ENCODE measurements at regions not wholly inside any gene's neighbourhood (a gene's known extent, or its start where the extent isn't known, plus 50 kb on each side); places are given as distances from the start of the nearest gene placed in this dataset.

DNA sequence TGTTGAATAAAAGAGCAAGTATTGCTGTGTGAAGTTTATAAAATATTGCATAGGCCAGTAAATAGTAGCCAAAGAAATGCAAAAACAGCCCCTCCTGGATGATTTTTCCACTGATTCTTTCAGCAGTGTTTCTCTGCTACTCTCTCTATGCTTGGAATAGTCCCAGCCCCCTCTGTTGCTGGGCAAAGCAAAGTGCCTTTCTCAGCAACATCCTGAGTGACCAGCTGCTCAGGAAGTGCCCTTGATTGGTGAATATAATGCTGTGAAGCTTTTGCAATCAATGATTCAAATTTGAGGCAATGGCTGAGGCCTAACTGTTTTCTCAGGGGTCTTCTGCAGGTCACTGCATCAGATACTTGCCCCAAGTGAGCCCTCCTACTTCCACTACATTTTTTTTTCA, 656.7 kb downstream of the ZNF674 start:
- H3K4me3 Mint-ChIP-seq: no peak overlapping the region
- H3K4me1 Mint-ChIP-seq: no peaks in the 10 kb centered on the region
- no peak overlapping the region for H3K27ac Mint-ChIP-seq
- DNase-seq (no peak), ATAC-seq (replicated peaks) (no peak)
- H3K36me3 Mint-ChIP-seq: no peaks in the 10 kb centered on the region
- H3K27me3 Mint-ChIP-seq: peaks cover 0 to 4% of the 10 kb centered on the region in 2 donors
- H3K9me3 Mint-ChIP-seq: no peaks in the 10 kb centered on the region

DNA sequence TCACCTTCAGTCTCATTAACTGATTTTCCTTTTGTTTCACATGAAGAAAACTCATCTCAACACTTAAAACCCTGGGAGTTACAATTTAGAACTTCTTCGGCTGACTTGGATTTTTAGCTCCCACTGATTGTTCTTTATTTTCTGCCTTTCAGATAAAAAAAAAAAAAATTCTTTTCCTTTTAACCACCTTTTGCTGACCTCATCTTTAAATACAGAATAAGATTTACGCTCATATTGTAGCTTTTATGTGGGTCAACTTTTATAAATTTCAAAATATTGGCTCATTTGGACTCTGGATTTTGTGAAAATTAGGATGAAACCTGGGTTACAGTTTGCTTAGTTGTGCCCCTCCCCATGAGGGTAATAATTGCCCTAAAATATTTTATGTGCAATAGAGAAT, 659.3 kb downstream of the ZNF674 start:
- H3K27ac Mint-ChIP-seq: no peak overlapping the region
- peaks cover 0 to 8% of the 10 kb centered on the region in 2 donors for H3K27me3 Mint-ChIP-seq
- no peaks in the 10 kb centered on the region for H3K36me3 Mint-ChIP-seq
- H3K4me3 Mint-ChIP-seq: no peak overlapping the region
- H3K9me3 Mint-ChIP-seq: no peaks in the 10 kb centered on the region
- DNase-seq (no peak), ATAC-seq (replicated peaks) (no peak)
- no peaks in the 10 kb centered on the region for H3K4me1 Mint-ChIP-seq

DNA sequence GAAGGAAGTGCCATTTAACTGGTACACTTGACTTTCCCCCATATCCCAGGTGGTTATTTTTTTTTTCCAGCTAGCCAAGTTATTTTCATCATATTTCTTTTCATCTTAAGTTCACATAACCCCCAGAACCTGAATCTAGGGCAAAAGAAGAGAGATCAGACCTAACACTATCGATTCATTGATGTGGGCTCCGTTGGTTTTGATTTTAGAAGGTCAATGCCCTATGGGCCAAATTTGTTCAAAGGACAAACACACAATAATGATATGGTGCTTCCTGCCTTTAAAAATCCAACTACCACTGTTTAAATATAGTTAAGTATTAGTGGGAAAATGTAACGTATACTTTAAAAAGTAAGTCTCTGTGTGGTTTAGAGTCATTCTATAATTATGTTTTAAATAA, 665.7 kb downstream of the ZNF674 start:
- no peaks in the 10 kb centered on the region for H3K9me3 Mint-ChIP-seq
- DNase-seq (no peak), ATAC-seq (replicated peaks) (no peak)
- H3K4me1 Mint-ChIP-seq: no peaks in the 10 kb centered on the region
- no peaks in the 10 kb centered on the region for H3K36me3 Mint-ChIP-seq
- peaks cover 0 to 16% of the 10 kb centered on the region in 2 donors for H3K27me3 Mint-ChIP-seq
- no peak overlapping the region for H3K4me3 Mint-ChIP-seq
- H3K27ac Mint-ChIP-seq: no peak overlapping the region

DNA sequence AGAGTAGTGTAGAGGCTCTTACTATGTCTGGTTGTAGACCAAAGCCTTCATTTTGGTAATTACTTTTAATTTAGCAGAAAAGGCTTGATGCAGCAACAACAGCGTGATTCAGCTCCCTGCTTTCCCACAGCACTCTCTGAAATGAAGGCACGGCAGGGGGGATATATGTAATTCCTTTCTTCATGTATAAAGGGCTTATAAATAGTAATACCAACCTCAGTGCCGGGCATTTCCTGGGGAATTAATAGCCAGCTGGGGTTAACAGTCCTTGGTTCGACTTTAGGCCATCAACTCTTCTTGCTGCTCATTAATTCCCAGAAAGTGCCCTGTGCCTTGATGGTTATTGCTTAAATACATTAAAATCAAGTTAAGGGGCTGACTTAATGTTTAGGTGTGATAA, 669.0 kb downstream of the ZNF674 start:
- Mint-ChIP-seq H3K27me3 (peaks cover 0 to 12% of the 10 kb centered on the region in 2 donors), H3K27ac (no peak overlapping the region), H3K9me3 (no peaks in the 10 kb centered on the region), H3K4me1 (no peaks in the 10 kb centered on the region), H3K4me3 (no peak overlapping the region), H3K36me3 (no peaks in the 10 kb centered on the region)
- no peak for DNase-seq
- no peak for ATAC-seq (replicated peaks)

DNA sequence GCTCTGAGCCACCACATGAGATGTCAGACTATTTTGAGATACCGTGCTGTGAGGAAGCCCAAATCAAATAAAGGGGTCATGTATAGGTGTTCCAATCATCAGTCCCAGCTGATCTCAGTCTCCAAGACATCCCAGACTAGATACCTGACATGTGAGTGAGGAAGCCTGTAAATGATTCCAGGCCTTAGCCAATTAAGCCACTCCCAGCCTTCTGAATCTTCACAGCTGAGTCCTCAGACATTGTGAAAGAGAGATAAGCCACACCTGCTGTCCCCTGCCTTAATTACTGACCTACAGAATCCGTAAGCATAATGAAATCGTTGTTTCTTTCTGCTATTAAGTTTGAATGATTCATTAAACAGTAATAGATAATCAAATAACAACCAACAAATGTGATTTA, 671.4 kb downstream of the ZNF674 start:
- H3K4me3 Mint-ChIP-seq: no peak overlapping the region
- no peak for ATAC-seq (replicated peaks)

DNA sequence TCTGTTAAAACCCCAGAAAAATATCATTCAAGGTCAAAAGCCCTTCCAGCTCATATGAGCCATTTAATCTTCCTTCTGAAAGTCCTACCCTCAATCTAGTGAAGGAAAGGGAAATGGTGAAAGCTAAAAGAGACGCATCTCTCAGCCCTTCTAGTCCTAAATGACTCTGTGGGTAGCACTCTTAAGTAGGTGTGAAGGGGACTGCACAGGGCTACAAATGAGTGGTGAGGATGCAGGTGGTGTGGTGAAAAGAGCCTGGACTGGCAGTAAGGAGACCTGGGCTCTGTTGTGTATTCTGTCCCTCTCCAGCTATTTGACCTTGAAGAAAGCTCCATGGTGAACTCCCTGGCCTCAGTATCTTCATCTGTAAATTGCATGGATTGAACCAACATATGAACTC, 671.8 kb upstream of the DIPK2B start:
- Mint-ChIP-seq H3K4me3 (no peak overlapping the region), H3K36me3 (no peaks in the 10 kb centered on the region), H3K9me3 (no peaks in the 10 kb centered on the region), H3K4me1 (peaks cover 2 to 4% of the 10 kb centered on the region in 2 donors), H3K27me3 (peaks cover 0 to 12% of the 10 kb centered on the region in 2 donors), H3K27ac (no peak overlapping the region)
- ATAC-seq (replicated peaks): peak in 1 of 2 donors; percentile 20
- no peak for DNase-seq

More for the DNA sequence above, 671.4 kb downstream of the ZNF674 start:
- Mint-ChIP-seq H3K27ac (no peak overlapping the region), H3K36me3 (no peaks in the 10 kb centered on the region), H3K27me3 (peaks cover 0 to 12% of the 10 kb centered on the region in 2 donors), H3K4me1 (peaks cover 0 to 4% of the 10 kb centered on the region in 2 donors), H3K9me3 (no peaks in the 10 kb centered on the region)
- DNase-seq: no peak

DNA sequence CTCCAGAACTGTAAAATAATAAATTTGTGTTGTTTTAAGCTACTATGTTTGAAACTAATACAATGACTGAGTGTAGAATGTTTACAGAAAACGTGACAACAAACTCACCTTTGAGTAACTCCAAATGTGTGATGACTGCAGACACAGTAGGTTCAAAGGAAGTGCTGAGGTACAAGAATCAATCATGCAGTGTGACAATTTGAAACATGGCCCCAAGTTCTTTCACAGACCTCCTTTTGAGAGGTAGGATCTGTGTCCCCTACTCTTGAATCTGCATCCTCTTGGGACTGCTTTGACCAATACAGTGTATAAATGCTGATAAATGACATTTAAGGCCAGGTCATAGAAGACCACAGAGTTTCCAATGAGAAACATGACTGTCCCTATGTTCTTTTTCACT, 667.7 kb upstream of the DIPK2B start:
- Mint-ChIP-seq H3K36me3 (no peaks in the 10 kb centered on the region), H3K4me1 (peaks cover 2 to 4% of the 10 kb centered on the region in 2 donors), H3K27me3 (peaks cover 0 to 6% of the 10 kb centered on the region in 2 donors), H3K9me3 (no peaks in the 10 kb centered on the region), H3K4me3 (no peak overlapping the region), H3K27ac (no peak overlapping the region)
- ATAC-seq (replicated peaks) (peak; percentile 94), DNase-seq (no peak)

DNA sequence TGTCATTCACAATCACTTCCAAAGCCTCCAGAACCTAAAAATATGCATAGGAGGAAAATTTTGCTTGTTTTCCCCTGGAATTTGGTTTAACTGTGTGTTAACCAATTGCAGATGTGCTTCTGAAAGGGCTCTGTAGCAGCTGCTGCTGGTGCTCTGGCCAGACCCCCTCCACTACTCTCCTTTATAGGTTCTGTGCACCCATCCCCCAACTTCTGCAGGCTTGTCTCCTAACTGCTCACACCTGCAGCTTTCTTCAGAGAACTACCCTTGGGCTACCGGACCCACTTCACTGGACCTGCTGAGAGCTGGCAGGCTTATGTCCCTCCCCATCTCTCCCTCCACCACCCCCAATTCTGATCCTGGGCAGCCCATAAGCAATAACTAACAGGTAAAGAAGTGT, 662.1 kb upstream of the DIPK2B start:
- ATAC-seq (replicated peaks): no peak
- no peak for DNase-seq
- Mint-ChIP-seq H3K4me3 (no peak overlapping the region), H3K4me1 (peaks cover 0 to under 1% of the 10 kb centered on the region in 2 donors), H3K36me3 (no peaks in the 10 kb centered on the region), H3K27me3 (peaks cover 0 to 20% of the 10 kb centered on the region in 2 donors), H3K9me3 (no peaks in the 10 kb centered on the region), H3K27ac (no peak overlapping the region)

DNA sequence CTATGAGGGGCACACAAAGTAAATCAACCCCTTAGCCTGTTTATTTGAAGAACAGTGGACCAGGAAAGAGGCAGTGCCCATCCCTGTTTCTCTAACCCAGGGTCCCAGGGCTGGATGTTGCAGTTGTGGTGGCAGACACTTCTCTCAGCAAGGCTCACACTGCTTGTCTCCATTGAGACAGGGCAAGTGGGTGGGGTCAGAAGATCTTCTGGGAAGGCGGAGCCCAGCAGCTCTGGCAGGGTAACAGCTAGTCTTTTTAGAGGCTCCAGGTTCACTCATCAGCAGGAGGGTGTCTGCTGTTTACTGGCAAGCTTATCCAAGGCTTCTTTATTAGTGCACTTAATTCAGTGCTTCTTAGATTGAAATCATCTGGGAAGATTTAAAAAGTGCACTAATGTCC, 659.8 kb upstream of the DIPK2B start:
- ATAC-seq (replicated peaks) (no peak), DNase-seq (no peak)
- Mint-ChIP-seq H3K27me3 (peaks cover 0 to 15% of the 10 kb centered on the region in 2 donors), H3K4me1 (no peaks in the 10 kb centered on the region), H3K9me3 (no peaks in the 10 kb centered on the region), H3K4me3 (no peak overlapping the region), H3K36me3 (no peaks in the 10 kb centered on the region), H3K27ac (no peak overlapping the region)

DNA sequence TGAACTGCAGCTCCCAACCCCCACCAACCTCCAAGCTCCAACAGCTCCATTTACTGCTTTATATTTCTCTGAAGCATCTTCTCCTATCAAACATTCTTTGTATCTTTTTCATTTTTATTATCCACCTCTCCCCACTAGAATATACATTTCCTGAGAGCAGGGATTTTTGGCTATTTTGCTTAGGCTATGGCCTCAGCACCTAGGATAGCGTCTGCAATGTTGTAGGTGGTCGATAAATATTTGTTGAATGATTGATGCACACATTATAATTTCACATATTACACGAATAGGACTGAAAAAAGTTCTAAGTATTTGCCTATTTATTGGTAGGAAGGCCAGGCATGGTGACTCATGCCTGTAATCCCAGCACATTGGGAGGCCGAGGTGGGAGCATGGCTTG, 658.7 kb upstream of the DIPK2B start:
- Mint-ChIP-seq H3K27ac (no peak overlapping the region), H3K36me3 (no peaks in the 10 kb centered on the region), H3K9me3 (no peaks in the 10 kb centered on the region), H3K27me3 (peaks cover 6 to 22% of the 10 kb centered on the region in 2 donors), H3K4me3 (no peak overlapping the region), H3K4me1 (peaks cover 0 to 4% of the 10 kb centered on the region in 2 donors)
- no peak for ATAC-seq (replicated peaks)
- no peak for DNase-seq

DNA sequence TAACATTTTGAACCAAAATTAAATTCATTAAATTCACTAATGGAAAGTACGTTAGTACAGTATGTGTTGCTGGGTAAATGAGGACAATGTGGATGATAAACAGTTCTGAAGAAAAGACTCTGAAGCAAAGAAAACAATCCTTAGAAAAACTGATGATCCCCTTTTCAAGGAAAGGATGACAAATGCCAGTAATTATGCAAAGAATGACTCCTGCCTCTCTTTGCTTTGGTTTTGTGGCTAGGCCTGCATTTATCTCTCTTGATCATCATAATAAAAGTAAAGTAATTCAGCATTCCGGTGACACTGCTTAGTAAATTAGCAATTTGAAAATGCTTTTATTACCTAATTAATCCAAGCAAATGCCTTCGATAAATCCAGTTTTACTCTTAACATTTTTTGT, 652.2 kb upstream of the DIPK2B start:
- Mint-ChIP-seq H3K4me3 (no peak overlapping the region), H3K4me1 (peaks cover 7 to 20% of the 10 kb centered on the region in 2 donors), H3K36me3 (peaks cover 0 to 3% of the 10 kb centered on the region in 2 donors), H3K27me3 (peaks cover 18 to 20% of the 10 kb centered on the region in 2 donors), H3K9me3 (no peaks in the 10 kb centered on the region), H3K27ac (no peak overlapping the region)
- DNase-seq: no peak
- no peak for ATAC-seq (replicated peaks)

DNA sequence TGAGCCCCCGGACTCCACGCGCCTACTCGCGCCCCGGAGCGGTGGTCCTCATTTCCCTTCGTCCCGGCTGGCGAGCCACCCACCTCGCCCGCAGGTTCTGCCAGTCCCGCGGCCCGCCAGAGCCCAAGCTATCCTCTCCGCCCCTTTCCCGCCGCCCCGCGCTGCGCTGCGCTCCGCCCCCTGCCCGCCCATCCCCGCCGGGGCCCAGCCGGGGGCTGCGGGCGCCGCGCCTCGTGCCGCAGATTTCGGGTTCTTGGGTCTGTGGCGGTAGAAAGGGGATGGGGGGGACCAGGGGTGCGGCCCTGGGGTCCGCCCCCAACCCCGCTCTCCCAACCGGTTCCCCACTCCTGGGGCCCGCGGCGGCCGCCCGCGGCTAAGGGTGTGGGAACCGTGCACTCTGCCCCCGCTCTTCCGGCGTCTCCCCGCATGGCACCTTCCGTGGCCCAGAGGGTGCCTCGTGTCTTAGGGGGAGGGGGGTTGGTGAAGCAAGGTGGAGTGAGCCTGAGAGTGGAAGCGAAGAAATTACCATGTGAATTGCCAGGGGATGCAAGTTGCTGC, 650.8 kb upstream of the DIPK2B start:
- H3K4me3 Mint-ChIP-seq: peak overlapping the region; percentile 88 to 89
- peaks cover 0 to 3% of the 10 kb centered on the region in 2 donors for H3K36me3 Mint-ChIP-seq
- H3K9me3 Mint-ChIP-seq: no peaks in the 10 kb centered on the region
- H3K27me3 Mint-ChIP-seq: peaks cover 18 to 20% of the 10 kb centered on the region in 2 donors
- H3K4me1 Mint-ChIP-seq: peaks cover 7 to 20% of the 10 kb centered on the region in 2 donors
- no peak overlapping the region for H3K27ac Mint-ChIP-seq
- ATAC-seq (replicated peaks) (peak; percentile 57 to 64), DNase-seq (no peak)

DNA sequence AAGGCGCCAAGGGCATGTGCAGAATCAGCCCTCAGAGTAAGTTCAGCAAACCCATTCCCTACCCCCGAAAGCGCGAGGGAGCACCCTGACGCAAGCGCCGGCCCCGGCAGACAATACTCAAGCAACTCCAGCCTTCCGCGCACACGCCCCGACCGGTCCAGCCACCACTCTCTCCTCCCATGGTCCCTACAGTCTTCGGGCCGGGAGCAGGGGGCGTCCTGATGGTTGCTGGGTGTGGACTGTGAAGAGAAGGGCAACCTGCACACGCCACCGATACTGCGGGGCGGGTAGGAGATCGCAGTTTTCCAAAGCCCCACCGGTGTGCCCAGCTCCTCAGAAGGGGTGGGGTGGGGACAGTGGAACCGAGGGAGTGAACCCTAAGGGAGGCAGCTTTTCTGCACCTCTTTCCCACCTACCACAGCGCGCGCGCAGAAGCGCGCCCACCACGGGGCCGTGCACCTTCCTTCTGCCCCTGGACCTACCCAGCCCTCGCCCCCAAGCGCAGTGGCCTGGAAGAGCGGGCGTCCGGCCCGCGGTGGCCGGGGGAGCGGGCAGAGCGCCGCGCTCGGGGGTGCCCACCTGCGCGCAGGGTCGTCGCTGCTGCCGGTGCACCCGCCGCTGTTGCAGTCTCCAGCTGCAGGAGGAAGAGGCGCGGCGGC, 650.2 kb upstream of the DIPK2B start:
- DNase-seq (no peak), ATAC-seq (replicated peaks) (peak; percentile 53 to 57)
- Mint-ChIP-seq H3K4me1 (peaks cover 7 to 20% of the 10 kb centered on the region in 2 donors), H3K9me3 (no peaks in the 10 kb centered on the region), H3K36me3 (peaks cover 0 to 3% of the 10 kb centered on the region in 2 donors), H3K4me3 (peak overlapping the region; percentile 88 to 89), H3K27me3 (peaks cover 18 to 20% of the 10 kb centered on the region in 2 donors), H3K27ac (no peak overlapping the region)

DNA sequence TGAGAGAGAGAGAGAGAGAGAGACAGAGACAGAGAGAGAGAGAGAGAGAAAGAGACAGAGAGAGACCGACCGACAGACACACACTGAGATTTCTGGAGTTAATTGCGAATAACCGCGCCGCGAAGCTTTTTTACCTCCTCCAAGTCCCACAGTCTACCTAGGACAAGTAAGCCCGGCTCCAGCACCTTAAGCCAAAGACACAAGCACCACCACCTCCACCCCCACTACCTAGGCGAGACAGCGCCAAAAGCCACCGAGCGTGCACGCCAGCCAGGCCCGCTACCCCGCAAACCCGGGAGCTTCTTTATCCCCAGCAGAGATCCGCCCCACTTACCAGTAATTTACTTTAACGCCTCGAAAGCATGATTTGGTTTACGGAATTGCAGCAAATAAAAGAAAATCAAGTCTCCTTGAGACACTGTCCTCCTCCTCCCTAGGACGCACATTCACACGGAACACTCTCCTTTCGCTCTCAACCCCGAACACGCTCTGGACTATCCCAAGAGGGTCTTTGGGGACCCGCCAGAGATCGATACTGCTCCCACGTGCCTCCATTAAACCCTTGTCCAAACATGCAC, 649.6 kb upstream of the DIPK2B start:
- ATAC-seq (replicated peaks): peak; percentile 26 to 28
- peak overlapping the region; percentile 88 to 89 for H3K4me3 Mint-ChIP-seq
- DNase-seq: no peak
- no peaks in the 10 kb centered on the region for H3K9me3 Mint-ChIP-seq
- peaks cover 0 to 3% of the 10 kb centered on the region in 2 donors for H3K36me3 Mint-ChIP-seq
- peaks cover 7 to 20% of the 10 kb centered on the region in 2 donors for H3K4me1 Mint-ChIP-seq
- H3K27ac Mint-ChIP-seq: no peak overlapping the region
- peaks cover 16 to 18% of the 10 kb centered on the region in 2 donors for H3K27me3 Mint-ChIP-seq

Data from stimulated activated naive B cell treated with anti-CD40 and anti-IgM and Interleukin-4, amounts not matched to agents 10 μg/mL and 1 μg/mL and 100 μg/mL, for 72 hours (primary cell).